ENCODE measurements at regions not wholly inside any gene's neighbourhood (a gene's known extent, or its start where the extent isn't known, plus 50 kb on each side); places are given as distances from the start of the nearest gene placed in this dataset.
"Not testable (repeated sequence)": the region's sequence is repeated elsewhere in the genome, so short reads cannot be mapped to it uniquely, and the experiment has no call there.

DNA sequence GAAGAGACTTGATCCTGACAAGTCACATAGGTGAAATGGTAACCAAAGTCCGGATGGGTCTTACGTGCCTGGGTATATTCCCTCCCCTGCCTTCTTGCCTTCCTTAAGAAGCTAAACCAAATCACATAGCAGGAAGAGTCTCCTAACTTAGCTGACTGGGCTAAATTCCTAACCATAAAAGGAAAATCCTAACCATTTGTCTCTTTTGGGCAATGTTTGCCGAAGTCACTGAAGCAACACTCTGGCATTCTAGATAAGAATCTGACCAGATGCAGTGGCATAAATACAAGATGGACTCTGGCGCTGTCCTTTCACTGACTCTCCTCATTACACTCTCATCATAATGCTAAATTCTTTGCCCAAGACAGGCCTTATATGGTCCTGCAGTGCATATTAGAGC, 625.5 kb upstream of the RORB start:
- no peak for DNase-seq (ENCODE audit: low read depth)

GRCh38 chr9:73872701-73873100, 624.4 kb upstream of the RORB start:
- no peak for DNase-seq (ENCODE audit: low read depth)

DNA sequence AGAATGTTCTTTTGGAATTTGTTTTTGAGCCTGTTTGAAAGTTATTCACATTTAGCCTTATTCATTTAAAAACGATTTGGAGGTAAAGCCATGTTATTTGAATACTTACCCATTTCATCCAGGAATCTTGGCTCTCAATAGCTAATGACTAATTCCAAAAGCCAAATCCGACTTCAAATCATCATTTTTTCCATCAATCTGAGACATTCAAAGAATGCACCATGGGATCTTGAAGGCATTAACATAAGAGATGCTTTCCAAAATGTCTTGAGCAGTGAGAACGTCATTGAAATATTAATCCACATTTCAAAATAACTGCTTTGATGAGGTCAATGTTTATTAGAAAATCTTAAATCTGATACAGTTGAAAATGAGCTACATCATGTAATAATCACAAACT, 617.0 kb upstream of the RORB start:
- no peak for DNase-seq (ENCODE audit: low read depth)

DNA sequence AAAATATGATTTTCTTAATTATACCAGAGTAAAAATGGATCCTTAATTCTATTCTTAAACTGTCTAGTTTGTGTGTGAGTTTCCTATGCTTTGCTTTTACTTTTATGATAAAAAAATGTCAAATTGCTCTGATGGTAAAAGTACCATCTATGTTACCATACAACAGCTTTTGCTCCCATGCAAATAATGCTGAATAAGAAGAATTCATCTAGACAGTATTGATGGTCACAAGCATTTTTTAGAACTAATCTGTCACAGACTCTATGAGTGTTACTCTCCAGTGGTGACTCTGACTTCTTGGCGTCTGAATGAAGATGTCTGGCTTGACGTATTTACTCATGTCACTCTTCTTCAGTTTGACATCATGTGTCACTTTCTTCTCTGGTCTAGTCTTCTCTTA, 608.1 kb upstream of the RORB start:
- no peak for DNase-seq (ENCODE audit: low read depth)

GRCh38 chr9:73890685-73891277, 606.4 kb upstream of the RORB start:
- no peak for DNase-seq (ENCODE audit: low read depth)

GRCh38 chr9:73892335-73892734, 604.8 kb upstream of the RORB start:
- DNase-seq (ENCODE audit: low read depth), result no peak

DNA sequence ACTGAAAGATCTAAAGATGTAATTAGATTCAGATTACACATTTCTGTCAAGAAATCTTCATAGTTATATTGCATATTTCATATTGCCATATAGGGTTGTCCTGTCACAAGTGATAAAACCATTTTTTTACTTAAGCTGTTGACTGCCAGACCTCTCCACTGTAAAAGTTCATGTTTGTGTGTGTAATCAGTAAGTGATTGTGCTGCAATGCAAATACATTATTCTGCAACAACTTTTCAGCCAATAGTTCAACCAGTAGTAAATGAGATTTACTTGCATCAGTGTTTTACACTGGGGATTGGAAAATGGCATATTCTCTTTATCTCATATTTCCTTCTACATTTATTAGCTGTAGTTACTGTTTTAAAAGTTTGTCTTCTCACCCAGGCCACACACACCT, 603.9 kb upstream of the RORB start:
- DNase-seq (ENCODE audit: low read depth), result no peak

GRCh38 chr9:73896061-73896460, 601.1 kb upstream of the RORB start:
- DNase-seq (ENCODE audit: low read depth), result no peak

- DNase-seq (ENCODE audit: low read depth), result no peak
Observed at GRCh38 chr9:73906671-73907070, 590.5 kb upstream of the RORB start.

GRCh38 chr9:73911804-73912203, 585.3 kb upstream of the RORB start:
- DNase-seq (ENCODE audit: low read depth), result no peak

DNA sequence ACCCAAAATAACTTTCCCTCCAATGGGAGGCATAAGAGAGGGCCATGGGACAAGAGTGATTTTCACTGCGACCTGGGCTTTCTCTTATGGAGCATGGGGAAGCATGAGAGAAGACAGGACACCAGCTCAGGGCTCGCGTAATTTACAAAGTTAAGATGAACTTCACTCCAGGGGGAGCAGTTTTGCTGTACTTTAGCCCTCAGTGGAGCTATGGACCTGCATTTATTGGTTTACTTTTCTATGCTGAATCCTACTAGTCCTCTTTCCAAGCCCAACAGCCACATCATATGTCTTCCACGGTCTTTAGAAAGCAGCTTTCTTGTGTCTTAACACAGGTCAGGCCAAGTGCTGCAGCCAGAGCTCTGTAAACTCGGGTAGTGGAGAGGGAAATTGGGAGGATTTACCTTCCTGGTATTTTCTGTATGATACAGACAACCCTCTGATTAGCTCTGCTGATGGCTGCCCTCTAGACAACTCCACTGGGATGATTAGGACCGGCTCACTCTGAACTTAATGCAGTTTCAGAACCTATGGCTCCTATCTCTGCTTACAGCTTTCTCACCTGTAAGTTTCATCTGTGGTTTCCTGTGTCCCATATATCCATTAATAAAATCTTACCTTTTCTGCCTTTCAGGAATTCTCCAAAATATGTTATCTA, 581.0 kb upstream of the RORB start:
- DNase-seq (ENCODE audit: low read depth), result no peak

GRCh38 chr9:73919712-73920111, 577.4 kb upstream of the RORB start:
- DNase-seq (ENCODE audit: low read depth), result no peak

- no peak for DNase-seq (ENCODE audit: low read depth)
Observed at GRCh38 chr9:73923796-73924195, 573.3 kb upstream of the RORB start.

DNA sequence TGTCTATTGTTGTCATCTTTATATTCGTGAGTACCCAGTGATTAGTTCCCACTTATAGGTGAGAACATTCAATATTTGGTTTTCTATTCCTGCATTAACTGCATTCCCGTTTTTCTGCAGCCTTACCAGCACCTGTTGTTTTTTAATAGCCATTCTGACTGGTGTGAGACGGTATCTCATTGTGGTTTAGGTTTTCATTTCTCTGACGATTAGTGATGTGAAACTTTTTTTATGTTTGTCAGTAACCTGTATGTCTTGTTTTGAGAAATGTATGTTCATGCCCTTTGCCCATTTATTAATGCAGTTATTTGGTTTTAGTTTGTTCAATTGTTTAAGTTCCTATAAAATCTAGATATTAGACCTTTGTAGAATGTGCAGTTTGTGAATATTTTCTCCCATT, 546.0 kb upstream of the RORB start:
- DNase-seq (ENCODE audit: low read depth), result no peak

- DNase-seq (ENCODE audit: low read depth), result no peak
Observed at GRCh38 chr9:73962792-73963191, 534.3 kb upstream of the RORB start.

DNA sequence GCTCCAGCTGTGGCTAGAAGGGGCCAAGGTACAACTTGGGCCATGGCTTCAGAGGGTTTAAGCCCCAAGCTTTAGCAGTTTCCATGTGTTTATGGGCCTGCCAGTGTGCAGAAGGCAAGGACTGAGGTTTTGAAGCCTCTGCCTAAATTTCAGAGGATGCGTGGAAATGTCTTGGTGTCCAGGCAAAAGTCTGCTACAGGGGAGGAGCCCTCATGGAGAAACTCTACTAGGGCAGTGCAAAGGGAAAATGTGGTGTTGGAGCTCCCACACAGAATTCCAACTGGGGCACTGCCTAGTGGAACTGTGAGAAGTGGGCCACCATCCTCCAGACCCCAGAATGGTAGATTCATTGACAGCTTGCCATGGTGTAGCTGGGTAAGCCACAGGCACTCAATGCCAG, 527.2 kb upstream of the RORB start:
- no peak for DNase-seq (ENCODE audit: low read depth)

DNA sequence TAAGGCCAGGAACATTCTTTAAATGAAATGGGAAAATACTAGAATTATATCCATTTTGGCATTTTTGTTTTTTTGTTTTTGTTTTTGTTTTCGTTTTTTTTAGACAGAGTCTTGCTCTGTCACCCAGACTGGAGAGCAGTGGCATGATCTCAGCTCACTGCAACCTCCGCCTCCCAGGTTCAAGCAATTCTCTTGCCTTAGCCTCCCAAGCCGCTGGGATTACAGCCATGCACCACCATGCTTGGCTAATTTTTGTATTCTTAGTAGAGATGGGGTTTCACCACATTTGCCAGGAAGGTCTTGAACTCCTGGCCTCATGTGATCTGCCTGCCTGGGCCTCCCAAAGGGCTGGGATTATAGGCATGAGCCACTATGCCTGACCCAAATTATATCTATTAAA, 520.7 kb upstream of the RORB start:
- not testable (repeated sequence) for DNase-seq (ENCODE audit: low read depth)

DNA sequence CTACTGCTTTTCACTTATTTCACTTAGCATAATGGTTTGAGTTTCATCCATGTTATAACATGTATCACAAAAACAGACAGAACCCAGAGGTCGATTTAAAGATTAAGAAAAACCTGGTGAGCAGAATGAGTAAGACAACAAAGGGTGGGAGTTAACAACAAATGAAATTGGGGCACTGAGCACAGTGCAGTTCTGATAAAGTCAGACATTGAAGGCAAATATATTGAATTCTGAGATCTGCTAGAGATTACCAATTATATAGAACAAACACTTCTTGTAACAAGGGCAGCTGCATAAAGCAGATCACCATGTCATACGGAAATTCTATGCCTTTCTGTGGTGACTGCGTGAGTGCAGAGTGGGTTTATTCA, 517.3 kb upstream of the RORB start:
- DNase-seq (ENCODE audit: low read depth), result no peak

- DNase-seq (ENCODE audit: low read depth), result no peak
Observed at GRCh38 chr9:73980754-73981153, 516.4 kb upstream of the RORB start.

DNA sequence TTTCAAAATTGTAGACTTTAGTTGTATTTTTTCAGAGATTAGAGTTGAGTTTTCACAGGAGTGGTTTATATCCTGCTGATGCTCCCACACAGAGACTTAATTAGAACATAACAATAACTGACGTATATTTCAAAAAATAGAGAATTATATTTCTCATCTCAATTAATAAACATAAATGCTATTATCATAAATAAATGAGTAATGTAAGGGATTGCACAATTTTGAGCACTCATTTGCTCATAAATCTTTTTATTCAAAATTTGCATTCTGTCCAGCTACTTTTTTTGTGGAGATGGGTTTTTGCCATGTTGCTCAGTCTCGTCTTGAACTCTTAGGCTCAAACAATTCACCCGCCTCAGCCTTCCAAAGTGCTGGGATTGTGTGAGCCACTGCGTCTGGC, 515.7 kb upstream of the RORB start:
- DNase-seq (ENCODE audit: low read depth), result no peak

DNA sequence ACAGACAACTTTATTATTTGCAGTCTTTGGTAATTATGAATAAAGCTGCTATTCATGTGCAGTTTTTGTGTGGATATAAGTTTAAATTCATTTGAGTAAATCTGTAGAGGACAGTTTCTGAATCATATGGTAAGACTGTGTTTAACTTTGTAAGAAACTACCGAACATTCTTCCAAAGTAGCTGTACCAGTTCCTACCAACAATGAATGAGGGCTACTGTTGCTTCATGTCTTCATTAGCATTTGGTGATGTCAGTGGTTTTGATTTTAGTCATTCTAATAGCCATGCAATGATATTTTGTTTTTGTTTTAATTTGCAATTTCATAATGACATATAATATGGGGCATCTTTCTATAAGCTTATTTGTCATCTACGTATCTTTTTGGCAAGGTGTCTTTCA, 501.3 kb upstream of the RORB start:
- DNase-seq (ENCODE audit: low read depth), result no peak

- no peak for DNase-seq (ENCODE audit: low read depth)
Observed at GRCh38 chr9:73996844-73997243, 500.3 kb upstream of the RORB start.

DNA sequence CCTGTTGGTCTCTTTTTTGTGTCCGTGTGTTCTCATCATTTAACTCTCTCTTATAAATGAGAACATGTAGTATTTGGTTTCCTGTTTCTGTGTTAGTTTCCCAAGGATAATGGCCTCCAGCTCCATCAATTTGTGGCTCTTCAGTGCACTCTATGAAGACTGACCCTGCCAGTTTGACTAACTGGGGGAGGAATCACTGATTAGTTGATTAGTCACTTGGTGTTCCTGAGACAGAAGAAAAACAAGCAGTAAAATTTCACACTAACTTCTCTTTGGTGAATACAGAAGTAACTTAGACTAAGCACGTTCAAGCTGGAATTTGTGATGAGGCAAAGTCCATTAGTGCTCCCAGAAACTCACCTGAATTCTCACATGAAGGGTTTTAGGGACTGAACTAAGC, 495.8 kb upstream of the RORB start:
- no peak for DNase-seq (ENCODE audit: low read depth)

DNA sequence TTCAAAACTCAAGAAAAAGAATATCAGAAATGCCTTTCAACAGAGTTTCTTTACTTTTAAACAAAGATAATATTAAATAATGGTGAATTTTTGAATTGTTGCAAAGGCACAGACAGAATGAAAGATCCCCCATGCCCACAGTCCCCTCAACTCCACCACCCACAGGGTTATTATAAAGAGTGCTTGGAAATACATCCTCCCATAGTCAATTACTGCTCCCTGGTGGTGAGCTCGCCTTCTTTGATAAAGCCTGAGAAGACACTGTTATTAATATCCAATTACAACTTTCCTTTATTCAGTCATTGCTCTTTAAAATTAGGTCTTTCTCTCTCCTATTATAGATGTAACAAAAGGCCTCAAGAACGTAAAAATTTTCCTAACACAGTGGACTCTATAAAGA, 490.2 kb upstream of the RORB start:
- DNase-seq (ENCODE audit: low read depth), result no peak

DNA sequence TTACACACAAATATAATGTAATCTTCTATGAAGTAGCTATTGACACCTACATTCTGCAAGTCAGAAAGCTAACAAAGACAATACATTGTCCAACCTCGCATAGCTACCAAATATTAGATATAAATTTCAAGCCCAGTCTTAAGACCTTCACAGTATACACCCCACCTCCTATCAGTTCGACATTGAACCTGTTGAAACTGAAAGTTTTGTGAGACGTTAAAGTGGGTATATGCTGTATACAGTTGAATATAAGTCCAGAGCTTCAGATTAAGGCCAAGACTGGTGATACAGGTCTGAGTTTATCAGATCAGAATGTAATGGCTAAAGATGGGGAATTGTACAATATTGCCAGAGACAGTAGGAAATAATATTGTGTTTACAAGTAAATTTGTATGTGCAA, 489.3 kb upstream of the RORB start:
- no peak for DNase-seq (ENCODE audit: low read depth)
